Endometrium (tissue), 2 donors: ENCODE measurements at regions not wholly inside any gene's neighbourhood (a gene's known extent, or its start where the extent isn't known, plus 50 kb on each side); places are given as distances from the start of the nearest gene placed in this dataset.

Experiments
- FAIRE-seq: peaks from 2 replicates; lab custom pipeline; 2012; peaks lifted over from hg19 to GRCh38; lab: Jason Lieb, UNC
- donor health status: control.
- donor health status: control.

DNA sequence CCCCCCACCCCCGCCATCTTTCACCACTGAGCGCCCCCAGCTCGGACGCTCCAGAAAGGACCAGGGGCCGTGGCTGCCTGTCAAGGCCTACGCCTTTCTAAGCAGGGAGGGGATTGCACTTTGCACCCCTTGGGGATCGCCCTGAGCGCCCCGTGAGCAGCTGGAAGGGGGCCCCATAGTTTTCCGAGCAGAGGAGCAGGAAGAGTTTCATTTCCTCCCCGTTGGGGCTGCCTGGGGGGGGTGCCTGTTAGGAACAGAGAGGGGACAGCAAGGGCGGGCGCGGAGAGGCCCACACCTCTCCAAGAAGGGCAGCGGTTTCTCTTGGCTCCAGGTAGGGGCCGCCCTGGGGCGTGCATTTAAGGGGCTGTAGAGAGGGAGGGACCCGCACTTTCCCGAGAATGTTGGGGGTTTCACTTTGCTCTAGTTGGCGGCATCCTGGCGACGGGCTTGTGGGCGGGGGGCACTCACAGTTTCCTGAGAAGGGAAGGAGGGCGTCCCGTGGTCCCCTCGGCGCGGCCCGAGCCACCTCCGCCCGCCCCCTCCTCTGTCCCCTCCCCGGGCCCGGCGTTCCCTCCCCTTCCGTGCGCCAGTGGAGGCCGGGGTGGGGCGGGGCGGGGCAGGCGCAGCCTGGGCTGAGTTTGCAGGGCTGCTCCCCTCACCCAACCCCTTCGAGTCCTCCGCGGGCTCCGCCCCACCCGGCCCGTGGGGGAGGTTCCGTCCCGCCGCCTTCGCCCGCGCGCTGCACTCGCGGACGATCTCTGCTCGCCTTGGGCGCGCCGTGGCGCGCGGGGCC lies 82.3 kb upstream of the CD99 start:
- FAIRE-seq, result no peak

DNA sequence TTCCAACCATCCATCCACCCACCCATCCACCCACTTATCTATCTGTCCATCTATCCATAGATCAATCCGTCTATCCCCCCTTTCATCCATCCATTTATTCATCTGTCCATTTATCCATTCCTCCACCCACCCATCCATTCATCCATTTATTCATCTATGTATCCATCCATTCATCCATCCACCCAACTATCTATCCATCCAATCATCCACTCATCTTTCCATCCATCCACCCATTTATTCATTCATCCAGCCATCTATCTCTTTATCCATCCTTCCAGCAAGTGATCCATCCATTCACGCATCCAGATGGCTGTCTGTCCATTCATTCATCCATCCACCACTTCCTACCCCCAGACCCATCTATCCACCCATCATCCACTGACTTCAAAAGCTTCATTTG lies 84.0 kb upstream of the CD99 start:
- no peak for FAIRE-seq

DNA sequence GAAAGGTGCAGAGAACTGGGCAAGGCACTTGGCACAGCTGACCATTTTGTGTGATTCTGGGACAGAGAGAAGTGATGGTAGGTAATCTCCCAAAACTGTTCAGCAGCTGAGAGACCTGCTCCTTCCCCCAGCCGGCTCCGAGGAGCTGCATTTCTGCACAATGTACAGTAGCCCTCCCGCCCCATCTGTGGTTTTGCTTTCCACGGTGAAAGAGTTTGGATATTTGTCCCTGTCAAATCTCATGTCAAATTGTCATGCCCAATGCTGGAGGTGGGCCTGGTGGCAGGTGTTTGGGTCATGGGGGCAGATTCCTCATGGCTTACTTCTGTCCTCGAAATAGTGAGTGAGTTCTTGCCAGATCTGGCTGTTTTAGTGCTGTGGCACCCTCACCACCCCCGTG lies 90.5 kb upstream of the CD99 start:
- no peak for FAIRE-seq

DNA sequence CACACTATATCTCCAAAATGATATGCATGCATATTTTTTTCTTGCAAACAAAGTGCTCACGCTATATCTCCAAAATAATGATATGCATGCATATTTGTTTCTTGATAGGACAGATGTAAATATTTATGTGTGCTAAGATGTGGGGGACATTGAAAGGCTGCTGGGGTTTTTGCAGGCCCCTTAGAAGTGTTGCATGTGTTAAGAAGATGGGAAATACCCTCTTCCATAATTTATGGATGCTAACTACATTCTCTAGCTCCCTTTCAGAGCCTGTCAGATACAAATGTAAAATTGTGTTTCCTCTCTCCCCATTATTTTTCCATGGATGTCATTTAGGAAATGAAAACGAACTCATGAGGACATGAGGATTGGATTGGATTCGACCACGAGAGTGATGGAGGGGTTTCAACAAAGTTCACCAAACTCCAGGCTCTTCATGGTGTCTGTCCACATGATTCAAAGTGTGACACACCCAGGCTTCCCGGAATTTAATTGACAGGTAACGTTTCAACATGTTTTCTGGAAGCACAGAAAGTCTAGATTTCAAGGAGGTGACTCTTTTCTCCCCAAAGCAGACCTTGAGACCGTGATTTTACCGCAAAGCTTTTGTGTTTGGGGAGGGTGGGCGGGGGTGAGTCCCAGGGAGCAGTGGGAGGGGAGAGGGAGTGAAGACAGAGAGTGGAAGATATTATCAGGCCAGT lies 94.4 kb upstream of the CD99 start:
- no peak for FAIRE-seq

DNA sequence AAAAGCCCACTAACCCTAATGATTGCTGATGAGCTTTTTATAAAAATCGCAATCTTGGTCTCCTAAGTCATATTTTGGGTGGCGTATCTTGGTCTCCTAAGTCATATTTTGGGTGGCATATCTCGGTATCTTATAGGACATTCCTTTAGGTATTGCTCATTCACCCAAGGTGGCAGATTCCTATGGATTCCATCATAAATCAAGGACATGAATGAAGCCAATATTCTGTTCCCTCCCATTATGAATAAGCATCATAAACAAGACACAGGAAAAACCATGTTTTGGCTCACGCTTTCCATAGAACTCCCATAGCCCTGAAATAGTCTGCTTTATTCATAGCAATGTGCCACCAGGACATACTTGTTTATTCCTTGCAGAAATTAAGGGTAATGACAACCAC lies 95.0 kb upstream of the CD99 start:
- FAIRE-seq, result no peak

DNA sequence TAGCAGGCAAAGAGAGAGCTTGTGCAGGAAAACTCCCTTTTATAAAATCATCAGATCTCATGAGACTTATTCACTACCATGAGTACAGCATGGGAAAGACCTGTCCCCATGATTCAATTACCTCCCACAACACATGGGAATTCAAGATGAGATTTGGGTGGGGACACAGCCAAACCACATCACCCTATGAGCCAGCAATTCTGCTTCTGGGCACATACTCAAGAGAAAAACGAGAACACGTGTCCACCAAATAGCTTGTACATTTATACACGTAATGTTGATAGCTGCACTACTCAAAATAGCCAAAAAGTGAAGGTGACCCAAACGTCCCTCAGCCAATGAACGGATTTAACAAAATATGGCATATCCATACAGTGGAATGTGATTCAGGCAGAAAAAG lies 94.5 kb upstream of the DHRSX start:
- no peak for FAIRE-seq

DNA sequence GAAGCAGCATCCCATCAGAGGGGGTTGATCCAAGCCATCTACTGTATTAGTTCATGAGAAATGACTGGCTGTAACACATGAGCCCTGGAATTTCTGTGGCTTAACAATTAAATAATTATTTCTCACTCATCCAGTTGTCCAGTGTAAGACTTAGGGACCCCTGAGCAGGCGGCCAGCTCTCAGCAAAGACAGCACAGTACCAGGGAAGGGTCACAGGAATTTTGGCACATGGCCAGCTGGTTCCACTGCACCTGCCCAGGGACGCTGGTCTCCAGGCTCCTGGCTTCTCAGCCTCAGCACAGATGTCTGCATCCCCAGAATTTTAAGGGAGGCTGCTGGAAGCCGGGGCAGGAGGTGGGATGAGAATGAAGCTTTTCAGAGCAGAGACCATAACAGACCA lies 93.7 kb upstream of the DHRSX start:
- FAIRE-seq, result no peak

DNA sequence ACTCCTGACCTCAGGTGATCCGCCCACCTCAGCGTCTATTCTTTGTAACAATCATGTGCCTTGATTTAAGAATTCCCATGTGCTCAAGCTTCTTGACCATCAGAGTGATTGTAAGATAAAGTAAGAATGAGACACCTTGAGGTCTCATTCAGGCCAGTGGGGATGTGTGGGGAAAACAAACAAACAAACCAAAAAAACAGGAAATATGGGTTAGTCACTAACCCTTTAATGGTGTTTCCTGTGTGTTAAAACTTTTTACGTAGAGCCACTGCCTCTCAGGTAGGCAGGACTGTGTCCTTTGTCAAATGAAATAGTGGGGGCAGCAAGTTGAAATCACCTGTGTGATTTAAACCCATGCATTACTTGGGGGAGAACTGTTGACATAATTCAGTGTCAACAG lies 91.5 kb upstream of the DHRSX start:
- no peak for FAIRE-seq

DNA sequence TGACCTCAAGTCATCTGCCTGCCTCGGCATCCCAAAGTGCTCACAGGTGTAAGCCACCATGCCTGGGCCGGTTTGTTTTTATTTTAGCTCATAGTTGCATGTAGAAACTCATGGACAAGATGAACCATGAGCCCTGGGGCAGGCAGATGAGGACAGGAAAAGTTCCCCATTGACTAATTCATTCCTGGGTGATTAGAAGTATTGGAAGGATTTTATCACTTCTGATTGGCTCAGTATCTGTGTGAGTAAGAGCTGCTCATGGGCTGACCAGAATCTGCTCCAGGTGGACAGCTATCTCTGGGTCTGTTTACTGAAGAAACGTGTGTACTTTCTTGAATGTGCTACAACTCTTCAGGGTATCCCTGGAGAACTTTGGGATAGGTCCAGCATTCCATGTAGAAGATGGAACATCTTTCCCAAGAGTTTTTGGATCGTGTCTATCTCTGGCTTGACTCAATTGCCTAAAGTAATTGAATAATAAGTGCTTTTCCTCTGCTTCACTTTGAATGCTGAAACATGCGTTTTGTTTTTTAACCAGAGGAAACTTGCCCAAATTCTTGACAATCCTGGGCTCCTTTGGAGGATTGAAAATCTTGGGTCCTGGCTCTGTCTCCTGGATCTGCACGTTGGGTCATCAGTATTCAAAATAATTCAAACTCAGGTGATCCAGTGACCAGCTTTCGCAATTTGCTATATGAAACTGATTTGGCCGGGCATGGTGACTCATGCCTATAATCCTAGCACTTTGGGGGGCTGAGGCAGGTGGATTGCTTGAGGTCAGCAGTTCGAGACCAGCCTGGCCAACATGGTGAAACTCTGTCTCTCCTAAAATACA lies 88.6 kb upstream of the DHRSX start:
- FAIRE-seq, result no peak

DNA sequence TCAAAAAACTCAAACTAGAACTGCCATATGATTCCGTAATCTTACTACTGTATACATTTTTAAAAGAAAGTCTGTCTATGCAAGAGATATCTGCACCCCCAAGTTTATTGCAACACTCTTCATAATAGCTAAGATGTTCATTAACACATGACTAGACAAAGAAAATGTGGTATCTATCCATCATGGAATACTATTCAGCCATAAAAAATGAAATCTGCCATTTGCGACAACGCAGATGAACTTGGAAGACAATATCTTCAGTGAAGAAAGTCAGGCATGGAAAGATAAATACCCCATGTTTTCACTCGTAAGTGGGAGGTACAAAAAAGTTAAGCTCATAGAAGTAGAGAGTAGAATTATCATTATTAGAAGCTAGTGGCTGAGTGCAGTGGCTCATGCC lies 87.3 kb upstream of the DHRSX start:
- FAIRE-seq, result no peak

DNA sequence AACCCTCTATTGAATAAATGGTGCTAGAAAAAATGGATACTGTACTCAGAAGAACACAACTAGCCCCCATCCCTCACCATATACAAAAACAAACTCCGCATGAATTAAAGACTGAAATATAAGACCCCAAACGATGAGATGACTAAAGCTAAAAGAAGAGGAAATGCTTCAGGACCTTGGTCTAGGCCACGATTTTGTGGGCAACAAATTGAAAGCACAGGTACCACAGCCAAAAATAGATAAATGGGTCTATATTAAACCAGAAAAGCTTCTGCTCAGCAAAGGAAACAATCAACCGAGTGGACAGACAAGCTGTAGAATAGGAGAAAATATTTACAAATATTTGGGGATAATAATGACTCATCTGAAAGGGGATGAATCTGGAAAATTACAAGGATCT lies 86.4 kb upstream of the DHRSX start:
- no peak for FAIRE-seq

DNA sequence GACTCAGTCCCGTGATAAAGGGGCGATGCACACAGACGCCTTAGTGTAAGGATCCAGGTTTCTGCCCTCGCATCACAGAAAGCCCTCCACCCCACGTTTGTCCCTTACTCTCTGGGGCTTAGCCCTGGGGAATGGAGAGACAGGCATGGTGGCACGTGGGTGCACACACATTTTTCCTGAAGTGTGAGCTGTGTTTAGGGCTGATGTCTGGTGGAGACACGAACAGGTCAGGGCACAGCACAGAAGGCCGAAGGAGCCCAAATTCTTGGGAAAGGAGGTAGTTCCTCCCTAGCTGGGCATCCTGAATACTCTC lies 84.3 kb upstream of the DHRSX start:
- FAIRE-seq, result no peak

DNA sequence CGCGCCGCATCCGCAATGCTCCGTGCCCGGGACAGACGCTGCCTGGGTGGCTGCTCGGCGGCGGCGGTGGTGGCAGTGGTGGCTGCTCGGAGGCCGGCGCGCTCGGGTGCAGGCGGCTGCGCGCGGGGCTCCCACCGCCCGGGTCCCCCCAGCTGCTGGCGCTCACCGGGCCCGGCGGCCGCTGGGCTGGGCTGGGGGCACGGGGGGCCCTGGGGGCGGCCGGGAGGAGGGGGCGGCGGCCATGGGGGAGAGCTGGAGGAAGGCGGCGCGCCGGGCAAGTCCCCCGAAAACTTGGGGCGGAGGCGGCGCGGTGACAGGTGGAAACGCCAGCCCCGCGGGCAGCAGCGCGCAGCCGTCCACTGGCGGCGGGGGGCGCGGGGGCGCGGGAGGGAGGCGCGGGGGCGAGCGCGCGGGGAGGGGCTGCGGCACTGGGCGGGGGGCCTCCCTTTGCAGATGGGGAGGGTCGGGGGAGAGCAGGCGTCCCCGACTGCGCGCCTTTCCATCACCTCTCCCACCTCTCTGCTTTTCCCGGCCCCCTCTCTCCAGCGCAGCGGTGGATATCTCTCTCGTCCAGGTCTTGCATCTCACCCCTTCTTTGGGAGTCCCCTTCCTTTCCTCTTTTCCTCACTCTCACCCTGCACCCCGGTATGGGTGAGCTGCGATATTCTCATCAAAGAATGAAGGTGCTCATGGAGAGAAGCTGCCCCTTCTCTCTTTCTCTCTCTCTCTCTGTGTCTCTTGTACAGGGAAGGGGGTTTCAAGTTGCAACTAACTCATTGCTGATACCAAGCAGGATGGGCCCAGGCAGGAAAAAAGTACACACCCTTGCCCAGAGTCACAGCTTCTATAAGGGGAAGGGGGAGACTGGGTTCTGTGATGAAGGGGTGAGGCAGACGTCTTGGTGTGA lies 83.7 kb upstream of the DHRSX start:
- no peak for FAIRE-seq

DNA sequence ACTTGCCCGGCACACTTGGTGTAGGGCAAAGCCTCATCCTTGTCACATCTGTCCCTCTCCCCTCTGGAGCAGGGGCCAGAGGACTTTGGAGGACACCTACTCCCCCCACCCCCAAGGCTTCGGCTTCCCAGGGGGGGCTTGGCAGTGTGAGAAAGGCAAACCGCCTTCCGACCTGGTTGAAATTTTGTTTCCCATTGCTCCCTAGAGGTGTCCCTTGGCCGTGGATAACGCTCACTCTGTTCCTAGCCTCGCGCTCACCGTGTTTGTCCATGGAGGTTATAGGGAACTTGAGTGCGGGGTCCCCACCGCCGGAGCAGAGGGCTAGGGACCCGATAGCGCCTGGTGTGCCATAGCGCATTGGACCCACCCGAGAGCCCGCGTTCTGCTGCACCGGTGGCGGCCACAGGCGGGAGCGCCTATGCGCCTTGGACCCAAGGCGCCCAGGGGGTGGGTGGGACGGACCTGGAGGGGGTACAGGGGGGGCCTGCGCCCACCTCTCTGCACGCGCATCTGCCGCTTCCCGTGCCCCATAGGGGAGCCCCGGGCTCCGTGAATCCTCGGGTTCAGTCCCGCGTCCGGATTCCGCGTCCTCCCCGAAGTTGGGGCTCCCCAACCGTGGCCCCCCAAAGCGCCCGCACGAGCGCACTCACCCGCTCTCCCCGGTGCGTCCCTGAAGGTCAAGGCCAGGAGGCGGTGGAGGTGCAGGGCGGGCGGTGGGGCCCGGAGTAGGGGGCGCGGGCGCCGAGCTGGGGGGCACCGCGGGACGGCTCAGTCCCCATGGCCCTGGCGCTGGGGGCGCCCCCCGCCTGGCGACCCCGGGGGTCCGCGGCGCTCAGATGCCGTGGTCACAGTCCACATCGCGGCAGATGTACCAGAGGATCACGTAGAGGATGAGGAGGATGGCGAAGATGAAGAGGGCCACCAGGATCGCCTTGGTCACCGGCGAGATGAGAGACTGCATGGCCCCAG lies 82.7 kb upstream of the DHRSX start:
- no peak for FAIRE-seq

DNA sequence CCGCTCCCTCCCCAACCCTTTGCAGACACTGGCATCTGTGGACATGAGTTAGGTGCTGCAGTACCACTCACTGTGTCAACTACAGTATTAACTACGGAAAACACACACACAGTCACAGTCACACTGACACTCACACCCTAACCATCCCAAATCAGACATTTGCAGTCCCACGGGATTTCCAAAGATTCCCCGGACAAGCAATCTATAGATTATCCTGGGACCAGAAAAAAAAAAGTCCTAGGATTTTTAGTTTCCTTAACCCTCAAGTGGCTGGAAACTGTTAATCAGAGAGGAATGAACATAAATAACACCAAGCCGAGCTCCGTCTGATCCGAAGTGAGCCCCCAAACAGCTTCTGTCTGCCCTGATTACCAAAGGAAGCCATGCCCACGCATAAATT lies 81.9 kb upstream of the DHRSX start:
- FAIRE-seq, result no peak

DNA sequence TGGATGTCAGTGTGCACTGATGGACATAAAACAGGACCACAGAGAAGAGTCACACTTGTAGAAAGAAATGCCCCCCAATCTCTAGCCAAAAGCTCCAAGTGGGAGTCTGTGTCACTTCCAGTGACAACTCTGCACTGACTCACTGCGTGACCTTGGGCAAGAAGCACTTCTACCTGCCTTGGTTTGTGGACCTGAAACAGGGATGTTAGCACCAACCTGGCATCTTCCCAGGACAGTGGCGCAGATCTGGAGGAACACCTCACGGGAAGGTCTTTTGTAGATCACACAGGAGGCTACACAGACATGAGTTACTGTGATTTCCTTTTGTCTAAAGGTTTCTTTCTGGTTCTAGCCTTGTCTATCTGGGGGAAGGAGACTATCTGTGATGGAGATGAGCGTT lies 80.5 kb upstream of the DHRSX start:
- FAIRE-seq, result no peak

DNA sequence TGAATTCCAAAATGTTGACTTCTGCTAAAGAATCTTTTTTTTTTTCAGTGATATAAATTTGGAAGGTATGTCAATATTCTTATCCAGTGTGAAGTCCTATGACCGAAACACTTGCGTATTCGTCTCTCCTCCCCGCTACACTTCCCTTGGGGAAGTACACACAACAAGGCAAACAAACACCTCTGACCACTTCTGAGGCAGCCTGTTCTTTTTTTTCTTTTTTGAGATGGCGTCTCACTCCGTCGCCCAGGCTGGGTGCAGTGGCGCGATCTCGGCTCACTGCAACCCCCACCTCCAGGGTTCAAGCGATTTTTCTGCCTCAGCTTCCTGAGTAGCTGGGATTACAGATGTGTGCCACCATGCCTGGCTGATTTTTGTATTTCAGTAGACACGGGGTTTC lies 78.1 kb upstream of the DHRSX start:
- FAIRE-seq, result no peak

DNA sequence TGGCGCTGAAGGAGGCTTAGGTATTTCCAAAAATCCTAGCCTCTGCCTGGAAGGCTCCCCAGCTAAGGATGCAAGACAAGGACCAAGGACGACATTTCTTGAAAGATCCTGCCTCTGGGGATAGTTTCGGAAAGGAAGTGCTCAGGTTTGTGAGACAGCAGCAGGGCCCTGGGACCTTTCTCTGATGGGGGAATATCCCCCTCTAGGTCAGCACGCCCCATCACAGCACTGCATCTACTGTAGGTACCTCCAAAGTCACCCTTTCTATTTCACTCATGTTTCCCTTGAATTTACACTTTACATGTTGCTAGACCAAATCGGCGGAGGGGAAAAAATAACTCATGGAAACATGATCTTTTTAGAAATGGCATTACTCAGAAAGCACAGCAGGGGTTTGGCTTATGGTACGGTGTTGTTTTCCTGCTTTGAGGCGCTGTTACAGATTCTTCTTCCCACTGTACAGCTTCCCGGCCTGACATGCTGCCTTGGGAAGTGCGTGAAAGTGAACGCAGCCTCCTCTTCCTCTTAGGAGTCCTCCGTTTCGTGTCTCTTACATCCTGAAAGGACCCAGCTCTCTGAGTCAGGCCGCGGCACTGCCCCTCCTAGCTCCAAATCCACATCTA lies 77.2 kb upstream of the DHRSX start:
- FAIRE-seq, result no peak

DNA sequence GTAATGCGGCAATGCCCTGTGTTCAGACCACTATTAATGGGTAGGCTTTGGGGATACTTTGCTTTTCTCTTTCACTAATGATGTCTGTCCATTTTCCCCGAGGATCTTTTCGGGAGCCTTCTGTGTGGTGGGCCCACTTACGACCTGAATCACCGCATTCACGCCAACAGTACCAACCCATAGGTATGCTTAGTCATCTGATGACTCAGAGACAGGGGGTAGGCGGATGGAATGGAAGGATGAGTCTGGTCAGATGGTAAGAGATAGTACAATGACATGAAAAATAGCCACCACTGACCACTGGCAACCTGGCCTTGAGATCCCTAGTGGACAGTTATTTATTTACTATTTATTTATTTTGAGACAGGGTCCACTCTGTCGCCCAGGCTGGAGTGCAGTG lies 76.0 kb upstream of the DHRSX start:
- FAIRE-seq, result no peak

DNA sequence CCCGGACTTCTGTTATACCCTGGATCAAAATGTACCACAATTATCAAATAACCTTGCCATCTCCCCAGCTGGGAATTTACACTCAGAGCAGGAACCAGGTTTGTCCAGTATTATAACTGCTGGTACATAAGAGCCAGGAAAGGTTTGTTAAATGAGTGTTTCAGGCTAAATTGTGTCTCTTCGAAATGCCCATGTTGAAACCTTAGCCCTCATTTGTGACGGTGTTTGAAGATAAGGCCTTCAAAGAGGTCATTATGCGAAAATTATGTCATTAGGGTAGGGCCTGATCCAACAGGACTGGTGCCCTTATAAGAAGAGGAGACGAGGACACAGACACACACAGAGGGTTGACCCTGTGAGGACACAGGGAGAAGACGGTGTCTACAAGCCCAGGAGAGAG lies 73.5 kb upstream of the DHRSX start:
- no peak for FAIRE-seq

DNA sequence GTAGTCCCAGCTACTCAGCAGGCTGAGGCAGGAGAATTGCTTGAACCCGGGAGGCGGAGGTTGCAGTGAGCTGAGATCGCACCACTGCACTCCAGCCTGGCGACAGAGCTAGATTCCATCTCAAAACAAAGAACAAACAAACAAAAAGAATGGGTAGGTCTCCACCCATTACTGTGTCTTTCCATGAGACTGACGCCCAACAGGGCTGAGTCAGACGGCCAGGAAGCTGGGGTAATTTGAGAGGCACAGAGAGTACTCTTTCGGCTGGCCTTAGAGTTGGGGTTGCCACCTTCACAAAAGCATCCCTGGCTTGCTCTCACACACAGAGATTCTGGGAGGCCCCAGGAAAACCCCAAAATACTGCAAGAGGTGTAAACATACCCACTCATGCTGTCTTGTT lies 72.0 kb upstream of the DHRSX start:
- FAIRE-seq, result no peak
